ENCODE measurements at regions not wholly inside any gene's neighbourhood (a gene's known extent, or its start where the extent isn't known, plus 50 kb on each side); places are given as distances from the start of the nearest gene placed in this dataset.

- TF ChIP-seq ZNF462 (CRISPR knock-in tag; IDR thresholded peaks at IDR 0.05): no peak
- TF ChIP-seq POLR2AphosphoS5 (IDR thresholded peaks at IDR 0.05; ENCODE audit: low read depth): no peak
- TF ChIP-seq STAT1 (IDR thresholded peaks at IDR 0.05; ENCODE audit: unreplicated experiment): no peak
Measured at GRCh38 chr4:11514779-11515419, 86.2 kb upstream of the HS3ST1 start (continued).

GRCh38 chr4:11514003-11514402, 85.3 kb upstream of the HS3ST1 start:
- H3K9me3 Mint-ChIP-seq: no peaks in the 10 kb centered on the region
- Histone ChIP-seq H3K4me2 (no peak overlapping the region), H3K4me3 (no peak overlapping the region), H3F3A (replicated peaks; ENCODE audit: low read depth) (no peaks in the 10 kb centered on the region), H3K4me1 (ENCODE audit: insufficient read depth) (no peaks in the 10 kb centered on the region), H3K79me2 (replicated peaks; ENCODE audit: insufficient read depth) (no peaks in the 10 kb centered on the region), H3K27me3 (ENCODE audit: insufficient read depth) (no peaks in the 10 kb centered on the region), H2AFZ (no peak overlapping the region), H3K9me2 (ENCODE audit: insufficient read depth) (no peaks in the 10 kb centered on the region), H3K36me3 (ENCODE audit: insufficient read depth) (no peaks in the 10 kb centered on the region), H4K20me1 (replicated peaks; ENCODE audit: insufficient read depth) (no peaks in the 10 kb centered on the region), H3K27ac (ENCODE audit: low read depth) (no peak overlapping the region)
- H3K4me1 Mint-ChIP-seq: peaks cover 9% of the 10 kb centered on the region
- no peak overlapping the region for H3K4me3 Mint-ChIP-seq
- DNase-seq (ENCODE audit: low spot score) (no peak), ATAC-seq (no peak)
- no peaks in the 10 kb centered on the region for H3K27me3 Mint-ChIP-seq (ENCODE audit: insufficient read depth, low read depth, poor library complexity)
- no peaks in the 10 kb centered on the region for H3K36me3 Mint-ChIP-seq (ENCODE audit: low read depth)
- H3K27ac Mint-ChIP-seq: no peak overlapping the region
- TF ChIP-seq CTCF (conservative IDR thresholded peaks at IDR 0.05; ENCODE audit: low read depth in 2 of 2): no peak
- TF ChIP-seq ZNF462 (CRISPR knock-in tag; IDR thresholded peaks at IDR 0.05): no peak
- TF ChIP-seq NANOG (IDR thresholded peaks at IDR 0.05; ENCODE audit: borderline replicate concordance): no peak
